Caki2 (cell line): ENCODE measurements at regions not wholly inside any gene's neighbourhood (a gene's known extent, or its start where the extent isn't known, plus 50 kb on each side); places are given as distances from the start of the nearest gene placed in this dataset.

Source experiments
- DNase-seq: peaks from one replicate; pipeline ENCODE4 v3.0.0-alpha.2; 2015; ENCODE audit warnings: low read depth
- in situ Hi-C: cut with HindIII; loops from 2 replicates; pipeline ENCODE4 v1.10.0; 2016; ENCODE audit warnings: low sequenced_read_pairs, low pct_unique_long_range_greater_than_20kb, mixed read lengths

DNA sequence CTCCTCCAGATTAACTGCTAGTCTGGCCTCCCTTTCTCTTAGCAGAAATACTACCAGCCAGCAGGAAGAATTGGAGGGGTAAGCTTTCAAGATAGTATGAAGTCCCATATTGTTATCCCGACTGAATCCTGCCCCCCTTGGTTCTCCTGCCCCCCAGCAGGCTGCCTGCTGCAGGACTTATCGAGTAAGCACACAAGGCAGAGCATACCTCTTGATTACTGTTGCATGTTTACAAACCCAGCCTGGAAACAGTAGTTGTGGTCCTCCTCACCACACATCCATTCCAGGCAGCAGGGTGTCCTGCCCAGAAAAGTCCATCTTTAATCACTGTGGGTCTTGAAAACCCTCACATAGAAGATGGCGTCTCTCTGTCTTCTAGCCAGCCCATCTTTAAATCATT is 66.8 kb upstream of the PPP2R3A start:
- in situ Hi-C loops, result no loop called here
- no peak for DNase-seq

DNA sequence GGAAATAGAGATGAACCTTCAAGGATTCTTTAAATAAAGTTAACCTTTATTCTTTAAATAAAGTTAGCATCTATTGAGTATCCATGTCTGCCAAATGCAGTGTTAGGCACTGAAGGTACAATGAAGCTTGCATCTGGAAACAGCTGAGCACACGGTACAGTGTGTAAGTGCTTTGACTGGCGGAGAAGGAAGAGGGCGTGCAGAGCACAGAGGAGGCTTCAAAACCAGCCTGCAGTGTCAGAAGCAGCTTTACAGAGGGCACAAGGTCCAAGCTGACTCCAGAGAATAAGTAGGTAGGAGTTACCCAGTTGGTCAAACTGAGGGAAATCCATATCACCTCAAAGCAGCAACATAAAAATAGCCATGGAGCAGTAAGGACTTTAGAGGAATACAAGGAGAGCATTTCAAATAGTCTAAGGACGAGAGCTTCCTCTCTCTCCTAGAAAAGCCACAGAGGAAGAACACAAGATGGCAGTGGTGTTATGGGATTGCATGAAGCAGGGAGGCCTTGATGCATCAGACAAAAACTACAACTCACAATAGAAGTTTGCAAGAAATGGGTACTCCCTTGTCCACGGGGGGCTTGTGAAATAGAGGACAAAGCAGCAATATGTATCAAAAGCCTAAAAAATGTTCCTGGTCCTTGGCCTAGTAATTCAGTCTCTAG is 60.3 kb upstream of the PPP2R3A start:
- no peak for DNase-seq
- in situ Hi-C loops, result no loop called here

DNA sequence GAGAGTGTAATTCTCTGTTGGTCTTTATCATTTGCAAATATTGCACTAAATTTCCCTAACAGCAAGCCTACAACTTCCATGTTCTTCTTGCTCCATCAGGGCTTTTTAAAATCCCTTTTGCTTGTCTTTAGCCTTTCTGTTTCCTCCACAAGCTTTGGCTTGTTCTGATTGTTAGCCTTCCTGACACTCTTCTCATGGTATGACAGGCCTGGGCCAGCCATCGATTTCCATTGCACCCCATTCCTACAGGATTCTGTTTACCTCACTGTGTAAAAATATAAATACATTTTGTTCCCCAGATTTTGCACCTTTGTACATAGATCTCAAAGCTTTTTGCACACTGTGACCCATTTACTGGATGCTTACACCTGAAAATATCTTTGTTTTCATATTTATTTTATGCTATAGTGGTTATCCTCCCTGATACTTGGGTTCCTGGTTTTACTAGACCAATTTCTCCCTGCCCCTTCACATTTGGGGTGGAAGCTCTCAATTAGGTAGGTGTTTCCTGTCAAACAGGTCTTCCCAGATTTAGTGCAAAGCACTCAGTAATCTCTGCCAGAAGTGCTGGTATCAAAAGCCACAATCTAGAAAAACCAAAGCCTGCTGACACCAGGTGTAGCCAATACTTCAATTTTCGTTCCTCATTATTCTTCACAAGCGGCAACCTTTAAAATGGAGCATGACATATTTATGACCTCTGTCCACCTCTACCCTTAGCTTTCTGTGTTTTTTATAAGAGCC is 57.9 kb upstream of the PPP2R3A start:
- in situ Hi-C loops, result no loop called here
- DNase-seq, result no peak

DNA sequence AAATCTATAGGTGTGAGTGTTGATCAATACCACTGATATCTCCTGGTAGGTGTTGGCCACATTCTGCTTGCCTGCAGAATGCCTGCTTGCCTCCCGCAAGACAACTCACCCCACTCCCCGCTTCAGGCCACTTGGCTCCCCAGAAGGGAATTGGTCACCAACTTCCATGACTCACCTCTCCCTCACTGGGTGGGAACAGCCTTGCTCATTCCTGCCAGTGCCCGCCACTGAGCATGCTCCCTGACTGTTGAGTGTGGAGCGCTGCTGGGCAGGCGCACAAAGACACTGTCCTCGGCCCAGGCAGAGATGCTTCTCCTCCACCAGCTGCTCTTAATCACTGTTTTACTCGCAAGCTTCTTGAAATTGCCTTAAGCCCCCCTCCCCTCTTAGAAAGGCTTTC is 57.3 kb upstream of the PPP2R3A start:
- in situ Hi-C loops, result no loop called here
- DNase-seq, result peak; percentile 21

DNA sequence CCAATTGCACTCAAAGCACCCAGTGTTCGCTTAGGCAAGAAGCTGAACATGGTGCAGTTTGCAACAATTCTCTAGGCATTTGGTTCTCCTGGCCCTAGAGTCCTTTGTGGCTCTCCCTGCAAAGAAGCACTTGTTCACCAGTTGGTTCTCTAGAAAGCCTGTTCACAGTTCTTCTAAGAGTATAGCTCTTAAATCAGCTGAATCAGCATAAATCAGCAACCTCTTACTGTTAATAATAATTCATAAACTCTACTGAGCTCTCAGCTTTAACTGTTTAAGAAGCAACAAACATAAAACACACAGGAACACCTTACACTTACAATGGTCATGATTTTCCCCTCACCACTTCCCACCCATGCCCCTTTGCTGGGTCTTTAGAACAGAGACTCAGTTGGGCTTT is 56.8 kb upstream of the PPP2R3A start:
- DNase-seq, result no peak
- in situ Hi-C loops, result no loop called here

DNA sequence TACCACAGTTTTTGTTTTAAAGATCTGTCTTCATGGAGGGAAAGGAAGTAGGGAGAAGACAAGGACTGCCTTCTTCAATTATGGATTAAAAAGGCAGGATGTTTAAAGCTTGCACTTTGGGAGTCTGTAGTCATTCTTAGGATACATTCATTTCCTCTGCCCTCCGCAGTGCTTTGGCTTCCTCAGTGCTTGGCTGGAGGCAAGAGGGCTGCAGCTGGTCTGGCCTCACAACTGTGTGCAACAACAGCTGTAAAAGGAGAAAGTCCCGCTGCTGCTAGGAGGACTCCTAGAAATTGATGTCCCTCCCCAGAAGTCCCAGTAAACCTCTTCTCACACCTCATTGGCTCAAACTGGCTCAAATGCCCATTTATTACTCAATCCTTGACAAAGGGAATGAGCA is 54.4 kb upstream of the PPP2R3A start:
- no peak for DNase-seq
- in situ Hi-C loops, result no loop called here

DNA sequence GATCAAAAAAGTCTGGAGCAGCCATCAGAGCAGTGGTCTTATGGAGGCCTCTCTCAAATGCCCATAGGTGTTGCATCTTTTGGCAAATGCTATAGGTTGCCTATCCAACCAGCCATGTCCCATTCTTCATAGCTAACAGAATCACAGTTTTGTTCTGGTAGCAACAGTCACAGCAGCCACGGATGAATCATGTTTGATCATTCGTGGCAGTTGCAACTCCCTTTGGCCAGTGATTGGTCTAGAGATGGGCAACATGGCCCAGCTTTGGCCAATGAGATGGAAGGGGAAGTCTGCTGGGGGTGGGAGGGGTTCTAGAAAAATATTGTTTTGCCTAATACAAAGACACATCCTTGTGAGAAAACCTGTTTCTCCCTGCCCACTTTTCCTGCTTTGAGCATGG is 50.3 kb upstream of the PPP2R3A start:
- DNase-seq, result peak; percentile 14
- in situ Hi-C loops, result no loop called here
